Right kidney (tissue), 1 donor: ENCODE measurements at regions not wholly inside any gene's neighbourhood (a gene's known extent, or its start where the extent isn't known, plus 50 kb on each side); places are given as distances from the start of the nearest gene placed in this dataset.
"Not testable (repeated sequence)": the region's sequence is repeated elsewhere in the genome, so short reads cannot be mapped to it uniquely, and the experiment has no call there.

Source experiments
- DNase-seq: peaks from one replicate; pipeline ENCODE4 v3.0.0-alpha.2; 2016

DNA sequence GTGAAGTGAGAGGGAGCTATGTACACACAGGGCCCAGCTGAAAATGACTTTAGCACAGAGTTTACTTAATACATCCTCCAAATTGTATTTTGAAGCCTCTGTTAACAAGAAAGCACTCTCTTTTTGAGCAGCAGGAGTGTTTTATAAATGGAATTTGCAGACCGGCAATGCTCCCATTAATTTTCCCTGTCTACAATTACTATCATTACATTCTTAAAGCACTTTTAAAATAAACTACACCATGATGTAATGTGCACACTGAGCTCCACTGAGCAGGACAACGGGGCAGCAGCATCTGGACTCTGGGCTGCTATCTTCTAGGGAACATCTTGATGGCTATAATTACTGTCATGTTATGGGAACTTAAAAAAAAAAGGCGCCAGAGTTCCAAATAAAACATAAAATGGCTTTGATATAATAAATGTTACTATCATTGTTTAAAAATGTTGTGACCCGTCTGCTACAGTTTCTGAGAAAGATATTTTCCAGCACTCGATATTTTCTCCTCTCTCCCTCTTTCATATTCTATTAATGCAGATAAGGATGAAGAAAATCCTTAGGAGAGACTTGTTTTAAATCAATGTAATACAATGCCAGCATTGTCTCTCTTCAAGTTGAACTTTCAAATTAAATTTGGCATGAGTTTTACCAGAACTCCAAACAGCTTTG is 150.9 kb downstream of the HLX start:
- DNase-seq: no peak

DNA sequence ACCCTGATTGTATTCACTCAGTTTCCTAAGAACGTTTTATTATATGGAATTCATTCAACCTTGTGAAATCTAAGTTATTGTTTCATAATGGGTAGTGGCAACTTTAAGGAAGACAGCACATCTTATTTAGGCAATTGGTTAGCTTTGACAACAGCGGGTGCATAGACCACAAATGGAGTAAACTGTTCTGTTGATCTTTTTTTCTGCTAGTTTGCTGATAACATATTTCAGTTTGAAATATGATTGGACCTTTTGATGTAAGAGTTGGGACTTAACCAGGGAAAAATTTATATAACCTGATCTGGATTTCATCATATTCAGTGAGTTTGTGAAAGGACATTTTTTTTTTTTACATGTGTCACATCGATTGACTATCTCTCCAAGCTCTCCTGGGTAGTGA is 151.7 kb downstream of the HLX start:
- no peak for DNase-seq

GRCh38 chr1:221031458-221032203 is 152.4 kb downstream of the HLX start:
- no peak for DNase-seq

DNA sequence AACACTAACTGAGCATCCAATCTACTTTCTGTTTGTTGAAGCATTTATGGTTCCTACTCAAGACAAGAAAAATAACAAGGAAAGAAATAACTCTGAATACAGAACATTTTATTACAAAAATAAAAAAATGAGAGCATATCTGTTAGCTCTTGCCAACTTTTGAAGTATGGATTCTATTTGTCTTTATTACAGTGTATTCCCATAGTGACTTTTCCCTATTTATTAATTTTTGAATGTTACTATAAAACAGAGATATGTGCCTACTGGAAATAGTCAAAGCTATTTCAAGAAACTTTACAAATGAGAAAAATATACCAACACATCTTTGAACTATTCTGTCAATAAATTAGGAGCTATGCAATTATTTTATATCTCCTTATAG is 153.0 kb downstream of the HLX start:
- no peak for DNase-seq

GRCh38 chr1:221032637-221033280 is 153.5 kb downstream of the HLX start:
- no peak for DNase-seq

DNA sequence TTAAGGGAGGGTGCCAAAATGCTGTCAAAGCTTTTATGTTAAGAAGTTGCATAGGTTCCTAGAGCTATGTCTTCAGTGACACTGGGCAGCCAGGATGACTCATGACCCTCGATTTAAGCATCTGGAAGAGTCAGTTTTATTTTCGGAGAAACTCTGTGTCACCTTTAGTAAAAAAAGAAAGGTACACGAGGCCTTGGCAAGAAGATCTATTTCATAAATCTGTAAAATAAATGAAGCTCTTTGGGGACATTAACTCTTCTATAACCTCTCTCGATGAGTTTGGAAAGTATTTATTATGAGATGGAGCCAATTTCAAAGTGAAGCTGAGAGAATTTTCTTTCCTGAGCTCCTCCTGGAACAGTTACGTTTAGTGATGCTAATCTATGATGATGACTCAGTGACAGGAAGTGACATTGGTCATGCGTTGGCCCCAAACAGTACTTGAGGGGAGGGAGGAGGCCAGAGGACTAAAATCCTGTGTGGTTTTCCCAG is 156.5 kb downstream of the HLX start:
- DNase-seq: no peak

GRCh38 chr1:221039616-221040015 is 160.4 kb downstream of the HLX start:
- no peak for DNase-seq

DNA sequence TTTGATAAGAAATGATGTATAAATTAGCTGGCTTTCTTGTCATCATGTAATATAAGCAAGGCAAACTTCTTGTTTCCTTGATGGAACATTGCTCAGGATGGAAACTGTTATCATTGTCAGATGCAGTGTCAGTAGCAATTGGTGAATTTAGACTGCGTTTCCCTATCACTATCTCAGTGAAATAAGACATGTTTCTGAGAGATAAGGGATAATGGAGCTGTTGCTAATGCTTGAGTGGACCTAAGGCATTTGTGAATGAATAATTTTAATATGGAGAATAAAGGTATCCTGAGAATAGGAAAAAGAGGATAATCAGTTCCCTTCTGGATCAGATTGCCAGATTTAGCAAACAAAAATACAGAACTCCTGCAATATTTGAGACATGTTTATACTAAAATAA is 160.9 kb downstream of the HLX start:
- DNase-seq: no peak

GRCh38 chr1:221040691-221041285 is 161.5 kb downstream of the HLX start:
- no peak for DNase-seq

DNA sequence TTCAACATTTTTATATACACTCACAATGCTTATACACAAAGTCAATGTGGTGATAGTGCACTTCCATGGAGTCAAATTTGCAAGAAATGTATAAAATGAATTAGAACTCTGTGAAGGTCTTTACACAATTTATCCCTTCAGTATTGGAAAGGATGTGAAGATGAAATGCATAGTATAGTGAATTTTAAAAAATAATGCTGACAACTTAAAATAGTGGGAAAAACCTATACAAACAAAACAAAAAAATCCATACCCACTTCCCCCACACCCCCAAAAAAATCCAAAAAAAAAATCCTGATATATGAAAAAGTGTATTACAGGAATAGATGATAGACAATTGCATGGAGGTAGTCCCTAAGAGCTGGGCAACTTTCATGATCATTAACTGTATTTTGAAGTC is 165.3 kb downstream of the HLX start:
- no peak for DNase-seq

GRCh38 chr1:221045151-221045550 is 165.9 kb downstream of the HLX start:
- DNase-seq: no peak

- DNase-seq: no peak
Measured at GRCh38 chr1:221045842-221046831, 166.9 kb downstream of the HLX start.

DNA sequence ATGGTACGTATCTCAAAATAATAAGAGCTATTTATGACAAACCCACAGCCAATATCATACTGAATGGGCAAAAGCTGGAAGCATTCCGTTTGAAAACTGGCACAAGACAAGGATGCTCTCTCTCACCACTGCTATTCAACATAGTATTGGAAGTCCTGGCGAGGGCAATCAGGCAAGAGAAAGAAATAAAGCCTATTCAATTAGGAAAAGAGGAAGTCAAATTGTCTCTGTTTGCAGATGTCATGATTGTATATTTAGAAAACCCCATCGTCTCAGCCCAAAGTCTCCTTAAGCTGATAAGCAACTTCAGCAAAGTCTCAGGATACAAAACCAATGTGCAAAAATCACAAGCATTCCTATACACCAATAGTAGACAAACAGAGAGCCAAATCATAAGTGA is 172.1 kb downstream of the HLX start:
- not testable (repeated sequence) for DNase-seq

DNA sequence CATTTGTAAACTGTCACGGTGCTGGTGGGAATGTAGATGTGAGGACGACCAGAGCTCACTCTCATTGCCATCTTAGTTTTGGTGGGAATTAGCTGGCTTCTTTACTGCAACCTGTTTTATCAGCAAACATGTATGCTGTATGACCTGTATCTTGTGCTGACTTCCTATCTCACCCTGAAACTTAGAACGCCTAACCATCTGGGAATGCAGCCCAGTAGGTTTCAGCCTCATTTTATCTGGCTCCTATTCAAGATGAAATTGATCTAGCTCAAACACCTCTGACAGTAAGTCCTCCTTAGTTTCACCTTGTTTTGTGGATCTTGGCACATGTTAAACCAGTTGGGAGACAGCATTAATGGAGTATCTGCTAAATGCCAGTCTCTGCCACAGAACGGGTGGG is 174.6 kb downstream of the HLX start:
- DNase-seq: no peak

DNA sequence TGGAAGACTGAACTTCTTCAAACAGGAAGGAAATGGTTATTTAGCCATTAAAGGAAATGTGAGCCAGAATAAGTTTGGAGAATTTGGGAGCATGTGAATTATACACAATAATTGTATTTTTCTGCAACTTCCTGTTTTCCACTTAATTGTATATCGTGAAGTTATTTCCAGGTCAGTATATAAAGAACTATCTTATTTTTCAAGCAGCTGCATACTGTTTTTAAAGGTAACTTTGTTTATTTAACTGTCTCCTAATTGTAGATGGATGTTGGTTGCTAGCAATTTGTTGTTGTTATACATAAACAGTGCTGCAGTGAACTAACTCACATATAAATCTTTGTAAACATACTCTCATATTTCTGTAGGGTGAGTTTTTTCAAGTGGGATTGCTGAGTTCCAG is 180.3 kb downstream of the HLX start:
- DNase-seq: no peak

DNA sequence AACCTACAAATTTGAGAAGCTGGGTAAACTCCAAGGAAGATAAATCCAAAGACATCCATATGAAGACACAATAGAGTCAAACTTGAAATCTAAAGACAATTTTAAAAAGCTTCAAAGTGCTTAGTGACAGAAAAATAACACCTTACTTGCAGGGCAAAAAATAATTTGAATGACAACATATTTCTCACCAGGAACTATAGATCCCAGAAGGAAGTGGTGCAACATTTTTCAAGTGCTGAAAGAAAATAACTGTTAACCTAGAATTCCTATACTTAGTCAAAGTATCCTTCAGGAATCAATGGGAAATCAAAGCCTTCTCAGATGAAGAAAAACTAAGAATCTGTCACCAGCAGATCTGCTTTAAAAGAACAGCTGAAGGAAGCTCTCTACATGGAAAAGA is 184.4 kb downstream of the HLX start:
- no peak for DNase-seq

- DNase-seq: no peak
Measured at GRCh38 chr1:221066351-221067001, 187.2 kb downstream of the HLX start.

DNA sequence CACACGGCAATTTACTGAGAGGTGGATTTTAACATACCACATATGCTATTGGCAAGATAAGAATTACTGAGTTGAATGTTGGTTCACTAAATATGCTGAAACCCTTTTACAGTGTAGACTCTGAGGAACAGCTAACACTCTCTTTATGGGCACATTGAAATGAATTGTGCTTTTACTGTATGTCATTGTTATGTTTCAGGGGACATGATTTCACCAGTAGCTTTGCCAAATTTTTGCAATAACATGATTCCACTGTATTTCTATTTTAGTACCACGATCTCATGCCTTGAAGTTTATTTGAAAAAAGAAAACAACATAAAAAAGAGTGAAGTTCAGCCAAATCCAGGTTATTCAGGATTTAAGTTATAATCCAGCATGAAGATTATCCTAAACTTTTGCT is 188.5 kb downstream of the HLX start:
- DNase-seq: no peak

DNA sequence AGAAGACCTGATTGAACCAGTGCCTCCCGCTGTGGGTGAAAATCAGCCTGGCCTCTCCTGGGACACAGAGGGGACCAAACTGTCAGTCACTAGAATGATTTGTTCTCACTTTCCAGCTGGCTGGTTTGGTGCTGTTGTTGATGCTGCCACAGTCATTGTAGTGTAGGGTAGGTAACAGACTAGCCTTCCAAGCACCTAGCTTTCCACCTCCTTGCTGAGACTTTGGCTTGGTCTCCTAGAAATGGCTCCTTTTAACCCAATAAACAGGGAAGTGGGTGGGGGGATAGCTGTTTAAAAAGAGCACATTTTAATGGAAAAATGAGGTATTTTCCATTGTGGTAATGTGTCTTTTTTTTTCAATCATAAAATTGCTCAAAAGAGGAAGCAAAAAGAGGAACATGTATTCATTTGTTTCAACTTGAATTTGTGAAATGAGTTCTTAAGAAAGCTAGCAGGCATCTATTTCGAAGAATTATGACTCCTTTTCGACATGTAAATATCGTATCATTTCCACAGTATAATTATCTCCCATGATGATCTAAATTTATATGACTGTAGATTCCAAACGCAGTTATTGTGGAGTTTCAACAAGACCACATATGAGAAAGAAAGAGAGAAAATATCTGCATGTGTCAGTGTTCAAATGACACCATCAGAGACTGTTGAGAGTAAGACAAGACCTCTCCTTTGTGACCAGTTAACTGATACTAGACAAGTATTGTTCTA is 190.1 kb downstream of the HLX start:
- DNase-seq: no peak

GRCh38 chr1:221069986-221070385 is 190.7 kb downstream of the HLX start:
- no peak for DNase-seq

DNA sequence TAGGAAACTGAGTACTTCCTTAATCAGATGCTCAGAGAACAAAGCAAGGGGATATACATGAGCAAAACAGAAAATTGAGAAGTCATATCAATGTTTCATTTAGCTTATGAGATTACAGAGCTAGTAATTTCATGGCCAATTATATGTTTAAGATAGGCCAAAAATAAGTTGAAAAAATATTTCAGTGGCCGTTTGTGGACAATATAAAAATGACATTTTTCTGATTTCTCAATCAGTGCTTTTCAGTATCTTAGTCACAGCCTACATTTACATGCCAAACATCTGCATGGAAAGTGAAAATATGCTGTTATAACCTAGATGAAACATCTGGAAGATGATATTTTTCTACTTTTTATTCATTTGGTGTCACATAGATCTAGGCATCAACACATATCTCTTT is 192.5 kb downstream of the HLX start:
- DNase-seq: no peak
